ENCODE measurements at regions not wholly inside any gene's neighbourhood (a gene's known extent, or its start where the extent isn't known, plus 50 kb on each side); places are given as distances from the start of the nearest gene placed in this dataset.

DNA sequence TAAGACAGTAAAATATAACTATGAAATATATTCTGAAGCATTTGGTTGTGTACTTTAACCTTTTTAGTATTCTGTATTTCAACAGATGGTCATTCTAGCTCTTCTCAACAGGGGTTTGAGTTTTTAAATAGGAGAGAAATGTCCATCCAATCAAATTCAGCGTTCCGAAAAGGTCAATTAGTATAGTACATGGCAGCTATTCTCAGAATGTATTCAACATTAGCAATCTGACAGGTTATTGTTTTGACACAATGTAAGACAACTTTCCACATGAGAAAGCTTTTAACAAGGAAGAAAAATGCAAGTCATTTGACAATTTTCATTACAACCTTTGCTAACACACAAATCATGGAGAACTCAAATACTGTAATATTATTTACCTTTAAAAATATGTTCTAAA, 996.3 kb upstream of the CDH10 start:
- no peak for TF ChIP-seq EZH2 (IDR thresholded peaks at IDR 0.05; ENCODE audit: low read length, missing control alignments)
- TF ChIP-seq, protein P1, sequence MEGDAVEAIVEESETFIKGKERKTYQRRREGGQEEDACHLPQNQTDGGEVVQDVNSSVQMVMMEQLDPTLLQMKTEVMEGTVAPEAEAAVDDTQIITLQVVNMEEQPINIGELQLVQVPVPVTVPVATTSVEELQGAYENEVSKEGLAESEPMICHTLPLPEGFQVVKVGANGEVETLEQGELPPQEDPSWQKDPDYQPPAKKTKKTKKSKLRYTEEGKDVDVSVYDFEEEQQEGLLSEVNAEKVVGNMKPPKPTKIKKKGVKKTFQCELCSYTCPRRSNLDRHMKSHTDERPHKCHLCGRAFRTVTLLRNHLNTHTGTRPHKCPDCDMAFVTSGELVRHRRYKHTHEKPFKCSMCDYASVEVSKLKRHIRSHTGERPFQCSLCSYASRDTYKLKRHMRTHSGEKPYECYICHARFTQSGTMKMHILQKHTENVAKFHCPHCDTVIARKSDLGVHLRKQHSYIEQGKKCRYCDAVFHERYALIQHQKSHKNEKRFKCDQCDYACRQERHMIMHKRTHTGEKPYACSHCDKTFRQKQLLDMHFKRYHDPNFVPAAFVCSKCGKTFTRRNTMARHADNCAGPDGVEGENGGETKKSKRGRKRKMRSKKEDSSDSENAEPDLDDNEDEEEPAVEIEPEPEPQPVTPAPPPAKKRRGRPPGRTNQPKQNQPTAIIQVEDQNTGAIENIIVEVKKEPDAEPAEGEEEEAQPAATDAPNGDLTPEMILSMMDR (conservative IDR thresholded peaks at IDR 0.05 in 1 of 2, IDR thresholded peaks at IDR 0.05 in 1 of 2; ENCODE audit: low read depth in 1 of 2, low read length in 2 of 2), result no peak

Measured in fibroblast of lung (primary cell).